Lower lobe of right lung (tissue), 2 donors: ENCODE measurements at regions not wholly inside any gene's neighbourhood (a gene's known extent, or its start where the extent isn't known, plus 50 kb on each side); places are given as distances from the start of the nearest gene placed in this dataset.

Source experiments
- ATAC-seq, 2 donors: fragments of 200-7000 bp; cut with Tn5 transposase; one replicate each; pipeline ENCODE4 v1.9.1; 2020 to 2022; ENCODE audit warnings: mild to moderate bottlenecking in 2 of 2, moderate library complexity in 2 of 2
- DNase-seq: peaks from one replicate; pipeline ENCODE4 v3.0.0-alpha.2; 2020
- H3K27ac ChIP-seq: fragments of 200-600 bp; one replicate; pipeline ENCODE4 v1.8.0; 2022
- H3K27me3 ChIP-seq: fragments of 200-600 bp; one replicate; pipeline ENCODE4 v1.8.0; 2022; ENCODE audit warnings: low read depth
- H3K36me3 ChIP-seq: fragments of 200-600 bp; one replicate; pipeline ENCODE4 v1.8.0; 2022; ENCODE audit warnings: mild to moderate bottlenecking
- H3K4me1 ChIP-seq: fragments of 200-600 bp; one replicate; pipeline ENCODE4 v1.8.0; 2022
- H3K4me3 ChIP-seq: fragments of 200-600 bp; one replicate; pipeline ENCODE4 v1.8.0; 2022; ENCODE audit warnings: mild to moderate bottlenecking
- H3K9me3 ChIP-seq: fragments of 200-600 bp; one replicate; pipeline ENCODE4 v1.8.0; 2022
- intact Hi-C: fragments of 100-400 bp; cut with DNase I; formaldehyde crosslinking; loops from one replicate; pipeline ENCODE4 v1.11.0; 2022
- TF ChIP-seq, protein P1 (sequence below): fragments of 200-600 bp; IDR thresholded peaks from one replicate; pipeline ENCODE4 v1.8.0; 2022; ENCODE audit warnings: antibody characterized with exemption, mild to moderate bottlenecking
- donor health status: DM: no; HTN: yes; CAD: no; lungs with severe emphysema.

DNA sequence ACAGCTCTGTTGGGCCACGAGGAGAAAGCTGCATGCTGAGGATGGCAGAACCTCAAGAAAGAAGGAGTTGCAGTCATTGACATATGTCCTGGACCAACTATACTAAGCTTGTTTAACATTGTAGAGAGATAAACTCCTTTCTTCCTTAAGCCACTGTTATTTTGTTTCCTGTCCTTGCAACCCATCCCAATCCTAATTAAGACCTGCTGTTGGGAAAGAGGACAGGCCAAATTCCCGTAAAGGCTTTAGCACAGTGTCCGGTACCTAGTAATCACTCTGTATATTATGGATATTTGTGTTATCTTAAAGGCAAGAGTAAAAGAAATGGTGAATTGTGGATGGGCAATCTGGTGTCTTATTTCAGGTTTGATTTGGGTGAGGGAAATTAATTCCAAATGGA is 53.5 kb upstream of the WSCD2 start:
- Histone ChIP-seq H3K27me3 (peaks cover 21% of the 10 kb centered on the region), H3K36me3 (no peaks in the 10 kb centered on the region), H3K4me3 (no peak overlapping the region), H3K27ac (no peak overlapping the region), H3K4me1 (no peaks in the 10 kb centered on the region), H3K9me3 (no peaks in the 10 kb centered on the region)
- ATAC-seq, result no peak
- intact Hi-C loops, result no loop called here
- TF ChIP-seq, protein P1, sequence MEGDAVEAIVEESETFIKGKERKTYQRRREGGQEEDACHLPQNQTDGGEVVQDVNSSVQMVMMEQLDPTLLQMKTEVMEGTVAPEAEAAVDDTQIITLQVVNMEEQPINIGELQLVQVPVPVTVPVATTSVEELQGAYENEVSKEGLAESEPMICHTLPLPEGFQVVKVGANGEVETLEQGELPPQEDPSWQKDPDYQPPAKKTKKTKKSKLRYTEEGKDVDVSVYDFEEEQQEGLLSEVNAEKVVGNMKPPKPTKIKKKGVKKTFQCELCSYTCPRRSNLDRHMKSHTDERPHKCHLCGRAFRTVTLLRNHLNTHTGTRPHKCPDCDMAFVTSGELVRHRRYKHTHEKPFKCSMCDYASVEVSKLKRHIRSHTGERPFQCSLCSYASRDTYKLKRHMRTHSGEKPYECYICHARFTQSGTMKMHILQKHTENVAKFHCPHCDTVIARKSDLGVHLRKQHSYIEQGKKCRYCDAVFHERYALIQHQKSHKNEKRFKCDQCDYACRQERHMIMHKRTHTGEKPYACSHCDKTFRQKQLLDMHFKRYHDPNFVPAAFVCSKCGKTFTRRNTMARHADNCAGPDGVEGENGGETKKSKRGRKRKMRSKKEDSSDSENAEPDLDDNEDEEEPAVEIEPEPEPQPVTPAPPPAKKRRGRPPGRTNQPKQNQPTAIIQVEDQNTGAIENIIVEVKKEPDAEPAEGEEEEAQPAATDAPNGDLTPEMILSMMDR, result no peak
- DNase-seq, result no peak

GRCh38 chr12:108076556-108076955 is 52.5 kb upstream of the WSCD2 start:
- ATAC-seq (no peak), DNase-seq (no peak)
- intact Hi-C loops, result no loop called here
- Histone ChIP-seq H3K27ac (no peak overlapping the region), H3K27me3 (peaks cover 17% of the 10 kb centered on the region), H3K4me1 (no peaks in the 10 kb centered on the region), H3K9me3 (no peaks in the 10 kb centered on the region), H3K4me3 (no peak overlapping the region), H3K36me3 (no peaks in the 10 kb centered on the region)
- TF ChIP-seq, protein P1, result no peak

GRCh38 chr12:108078428-108078827 is 50.7 kb upstream of the WSCD2 start:
- Histone ChIP-seq H3K36me3 (no peaks in the 10 kb centered on the region), H3K27ac (no peak overlapping the region), H3K4me3 (no peak overlapping the region), H3K27me3 (peaks cover 13% of the 10 kb centered on the region), H3K4me1 (no peaks in the 10 kb centered on the region), H3K9me3 (no peaks in the 10 kb centered on the region)
- ATAC-seq, result no peak
- TF ChIP-seq, protein P1, result no peak
- no peak for DNase-seq
- intact Hi-C loops, result no loop called here
